Keratinocyte (primary cell): ENCODE measurements at regions not wholly inside any gene's neighbourhood (a gene's known extent, or its start where the extent isn't known, plus 50 kb on each side); places are given as distances from the start of the nearest gene placed in this dataset.
A peak's percentile ranks its signal among the peaks of the same experiment; 100 is the strongest.

Source experiments
- CTCF ChIP-seq, 3 experiments: IDR thresholded peaks in 1 of 3; conservative IDR thresholded peaks in 1 of 3; optimal IDR thresholded peaks in 1 of 3; 2 replicates in 2 of 3; 3 replicates in 1 of 3; pipeline versions ENCODE3 to v1.5.1; 2011; ENCODE audit warnings: low read length in 3 of 3, mild to moderate bottlenecking in 3 of 3, moderate library complexity in 2 of 3, control low read depth in 1 of 3, inconsistent platforms in 1 of 3; ENCODE audit not compliant: insufficient read depth in 2 of 3; ENCODE audit errors: extremely low read depth in 1 of 3
- EZH2 ChIP-seq: IDR thresholded peaks from one replicate; pipeline ENCODE4 v1.6.1; 2012; ENCODE audit warnings: inconsistent platforms, mild to moderate bottlenecking, low read length, moderate library complexity

DNA sequence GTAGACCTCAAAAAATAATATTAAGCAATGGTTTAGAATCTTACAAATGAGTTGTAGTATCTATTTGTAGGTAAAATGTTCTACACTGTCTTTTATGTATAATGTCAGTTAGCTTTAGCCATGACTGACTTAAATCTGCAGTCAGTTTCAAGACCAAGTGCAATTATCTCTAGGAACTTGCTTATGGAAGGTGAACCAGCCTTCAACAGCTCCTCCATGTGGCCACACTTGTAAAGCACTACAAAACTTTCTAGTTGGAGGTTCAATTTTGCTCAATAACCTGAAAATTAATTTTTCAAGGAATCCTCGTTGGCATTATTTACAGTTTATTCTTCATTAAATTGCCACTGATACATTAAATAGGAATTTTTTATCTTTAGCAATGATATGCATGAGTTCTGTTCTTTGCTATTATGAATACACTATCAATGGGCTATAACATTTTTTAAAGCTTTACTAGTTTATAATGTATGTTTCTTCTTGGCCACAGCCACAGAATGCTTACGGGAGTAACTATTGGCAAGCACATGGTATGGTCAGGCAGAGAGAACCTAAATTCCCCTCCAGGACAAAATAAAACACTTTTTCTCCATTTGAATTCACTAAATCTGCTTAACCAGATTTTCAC, 315.3 kb upstream of the UBE2E2 start:
- TF ChIP-seq CTCF (optimal IDR thresholded peaks at IDR 0.05 in 1 of 3, IDR thresholded peaks at IDR 0.05 in 1 of 3, conservative IDR thresholded peaks at IDR 0.05 in 1 of 3; ENCODE audit: extremely low read depth in 1 of 3, insufficient read depth in 2 of 3, low read length in 3 of 3) (peak; percentile 43 to 64 (median 56)), EZH2 (no peak)
